ENCODE measurements at regions not wholly inside any gene's neighbourhood (a gene's known extent, or its start where the extent isn't known, plus 50 kb on each side); places are given as distances from the start of the nearest gene placed in this dataset.

DNA sequence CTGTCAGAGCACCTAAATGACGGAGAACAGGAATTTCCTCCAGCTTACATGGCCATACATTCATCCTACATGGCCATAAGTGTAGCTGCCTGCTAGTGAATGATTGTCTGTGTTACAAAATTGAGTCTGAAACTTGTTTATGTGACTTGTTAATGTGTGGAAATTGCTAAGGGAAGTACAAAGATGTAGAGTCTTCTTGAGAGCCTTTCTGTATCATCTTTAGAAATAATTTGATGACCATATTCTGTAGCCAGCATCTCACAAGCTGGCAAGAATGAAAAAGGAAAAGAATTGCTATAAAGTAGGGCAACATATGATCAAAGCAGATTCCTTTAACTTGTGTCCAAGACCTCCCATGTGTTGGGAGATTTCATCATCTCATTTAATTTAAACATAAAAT is 339.2 kb upstream of the LRRC7 start:
- no peak for DNase-seq (ENCODE audit: low spot score in 2 of 2, unreplicated experiment in 2 of 2)
- no peak overlapping the region for H3K4me3 Mint-ChIP-seq
- H3K36me3 Mint-ChIP-seq, result no peaks in the 10 kb centered on the region
- no peaks in the 10 kb centered on the region for H3K9me3 Mint-ChIP-seq
- peaks cover 6% of the 10 kb centered on the region for H3K4me1 Mint-ChIP-seq
- no peaks in the 10 kb centered on the region for H3K27me3 Mint-ChIP-seq (ENCODE audit: low read depth)
- TF ChIP-seq CTCF (IDR thresholded peaks at IDR 0.05; ENCODE audit: unreplicated experiment), result no peak
- H3K27ac Mint-ChIP-seq, result no peak overlapping the region

- TF ChIP-seq CTCF (IDR thresholded peaks at IDR 0.05; ENCODE audit: unreplicated experiment), result no peak
- no peak for DNase-seq (ENCODE audit: low spot score in 2 of 2, unreplicated experiment in 2 of 2)
- Mint-ChIP-seq H3K9me3 (no peaks in the 10 kb centered on the region), H3K27me3 (ENCODE audit: low read depth) (no peaks in the 10 kb centered on the region), H3K36me3 (no peaks in the 10 kb centered on the region), H3K27ac (no peak overlapping the region), H3K4me3 (no peak overlapping the region), H3K4me1 (peaks cover 6% of the 10 kb centered on the region)
Observed at GRCh38 chr1:69230208-69230607, 337.5 kb upstream of the LRRC7 start.

DNA sequence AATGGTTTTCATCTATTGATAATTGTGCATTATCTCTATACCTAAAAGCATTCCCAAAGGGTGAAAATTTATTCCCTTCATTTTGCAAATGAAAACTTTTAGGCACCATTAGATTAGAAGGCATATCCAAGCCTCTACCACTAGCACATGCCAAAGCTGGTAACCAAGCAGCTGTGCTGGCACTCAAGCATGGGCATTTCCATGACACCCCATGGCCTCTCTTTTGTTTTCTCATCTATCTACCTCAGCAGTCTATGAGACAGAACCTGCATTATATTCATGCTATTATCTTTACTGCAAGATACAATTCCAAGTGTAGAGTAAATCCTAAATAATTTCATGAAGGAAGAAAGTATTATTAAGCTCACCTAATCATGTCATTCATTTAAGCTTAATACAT is 334.3 kb upstream of the LRRC7 start:
- Mint-ChIP-seq H3K9me3 (no peaks in the 10 kb centered on the region), H3K27me3 (ENCODE audit: low read depth) (no peaks in the 10 kb centered on the region), H3K27ac (no peak overlapping the region), H3K36me3 (no peaks in the 10 kb centered on the region), H3K4me1 (peaks cover 6% of the 10 kb centered on the region), H3K4me3 (no peak overlapping the region)
- no peak for TF ChIP-seq CTCF (IDR thresholded peaks at IDR 0.05; ENCODE audit: unreplicated experiment)
- no peak for DNase-seq (ENCODE audit: low spot score in 2 of 2, unreplicated experiment in 2 of 2)

DNA sequence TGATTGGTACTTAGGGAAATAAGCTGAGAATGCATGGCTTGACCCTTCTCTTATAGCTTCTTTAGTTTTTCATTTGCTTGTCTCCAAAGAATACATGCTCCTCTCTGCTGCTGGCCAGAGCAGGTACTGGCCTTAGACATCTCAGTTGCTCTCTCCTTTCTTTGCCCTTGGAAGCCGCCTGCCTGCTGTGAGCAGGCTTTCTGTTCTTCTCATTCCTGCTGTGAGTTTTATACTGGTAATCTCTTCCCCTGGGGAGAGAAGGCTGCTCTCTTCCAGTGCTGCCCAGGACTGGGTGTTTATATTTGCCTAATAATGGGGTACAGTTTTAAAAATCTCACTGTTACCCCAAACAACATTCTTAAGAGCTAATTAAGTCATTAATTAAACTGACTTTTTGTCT is 323.5 kb upstream of the LRRC7 start:
- Mint-ChIP-seq H3K27ac (no peak overlapping the region), H3K36me3 (no peaks in the 10 kb centered on the region), H3K27me3 (ENCODE audit: low read depth) (no peaks in the 10 kb centered on the region), H3K4me1 (no peaks in the 10 kb centered on the region), H3K4me3 (no peak overlapping the region), H3K9me3 (no peaks in the 10 kb centered on the region)
- DNase-seq (ENCODE audit: low spot score in 2 of 2, unreplicated experiment in 2 of 2), result no peak
- TF ChIP-seq CTCF (IDR thresholded peaks at IDR 0.05; ENCODE audit: unreplicated experiment), result no peak

- Mint-ChIP-seq H3K4me3 (no peak overlapping the region), H3K27me3 (ENCODE audit: low read depth) (peaks cover 1% of the 10 kb centered on the region), H3K36me3 (no peaks in the 10 kb centered on the region), H3K27ac (no peak overlapping the region), H3K4me1 (no peaks in the 10 kb centered on the region), H3K9me3 (no peaks in the 10 kb centered on the region)
- no peak for TF ChIP-seq CTCF (IDR thresholded peaks at IDR 0.05; ENCODE audit: unreplicated experiment)
- DNase-seq (ENCODE audit: low spot score in 2 of 2, unreplicated experiment in 2 of 2), result no peak
Observed at GRCh38 chr1:69246109-69246508, 321.6 kb upstream of the LRRC7 start.

- peaks cover 1% of the 10 kb centered on the region for H3K27me3 Mint-ChIP-seq (ENCODE audit: low read depth)
- H3K9me3 Mint-ChIP-seq, result no peaks in the 10 kb centered on the region
- no peak for DNase-seq (ENCODE audit: low spot score in 2 of 2, unreplicated experiment in 2 of 2)
- H3K36me3 Mint-ChIP-seq, result no peaks in the 10 kb centered on the region
- H3K4me1 Mint-ChIP-seq, result no peaks in the 10 kb centered on the region
- no peak for TF ChIP-seq CTCF (IDR thresholded peaks at IDR 0.05; ENCODE audit: unreplicated experiment)
- no peak overlapping the region for H3K27ac Mint-ChIP-seq
- no peak overlapping the region for H3K4me3 Mint-ChIP-seq
Observed at GRCh38 chr1:69246710-69247109, 321.0 kb upstream of the LRRC7 start.

Measured in mesothelial cell of epicardium (in vitro differentiated cells).